GM18868 (cell line): ENCODE measurements at regions not wholly inside any gene's neighbourhood (a gene's known extent, or its start where the extent isn't known, plus 50 kb on each side); places are given as distances from the start of the nearest gene placed in this dataset.
"Not testable (repeated sequence)": the region's sequence is repeated elsewhere in the genome, so short reads cannot be mapped to it uniquely, and the experiment has no call there.

Experiments used
- ATAC-seq: cut with Tn5 transposase; IDR thresholded peaks from one replicate; pipeline ENCODE4 v1.9.1; 2021; ENCODE audit warnings: mild to moderate bottlenecking, moderate library complexity; ENCODE audit not compliant: unreplicated experiment

DNA sequence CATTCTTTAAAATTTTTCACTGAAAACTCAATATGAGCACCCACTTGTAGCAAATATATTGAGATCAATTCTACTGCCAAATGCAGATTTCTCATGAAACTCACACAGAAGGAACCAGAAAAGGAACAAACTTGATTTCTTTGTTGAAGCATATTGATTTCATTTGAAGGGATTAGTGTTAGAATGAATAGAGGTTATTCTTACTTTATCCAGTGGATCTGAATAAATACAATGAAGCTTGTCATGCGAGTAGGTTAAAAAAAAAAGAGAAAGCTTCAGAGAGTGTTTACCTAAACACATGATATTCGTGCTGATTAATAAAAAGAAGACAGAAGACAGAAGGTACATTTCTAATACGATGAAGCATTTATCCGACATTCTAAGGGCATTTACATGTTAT, 226.7 kb upstream of the ZSWIM2 start:
- ATAC-seq = no peak

- ATAC-seq = no peak
Observed at GRCh38 chr2:187075199-187075635, 226.2 kb upstream of the ZSWIM2 start.

GRCh38 chr2:187058198-187058597, 209.2 kb upstream of the ZSWIM2 start:
- ATAC-seq = no peak

DNA sequence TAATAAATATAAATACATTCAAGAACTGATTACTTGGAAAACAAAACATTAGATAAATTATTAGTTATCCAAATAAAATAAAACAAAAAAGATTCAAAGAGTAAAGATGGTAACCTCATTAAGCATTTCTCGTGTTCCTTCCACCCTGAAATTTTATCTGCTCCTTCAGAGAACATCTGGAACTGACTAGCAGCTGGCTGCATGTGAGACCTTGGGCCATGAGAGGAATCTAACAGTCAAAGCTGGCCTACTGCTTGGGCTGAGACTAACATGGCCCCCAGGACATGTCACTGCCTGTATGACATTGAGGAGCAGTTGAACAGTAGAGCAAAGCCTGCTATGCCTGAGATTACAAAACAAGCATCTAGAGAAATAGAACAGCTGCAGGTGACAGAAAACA, 208.5 kb upstream of the ZSWIM2 start:
- ATAC-seq = no peak

- no peak for ATAC-seq
Observed at GRCh38 chr2:187056416-187057334, 207.7 kb upstream of the ZSWIM2 start.

DNA sequence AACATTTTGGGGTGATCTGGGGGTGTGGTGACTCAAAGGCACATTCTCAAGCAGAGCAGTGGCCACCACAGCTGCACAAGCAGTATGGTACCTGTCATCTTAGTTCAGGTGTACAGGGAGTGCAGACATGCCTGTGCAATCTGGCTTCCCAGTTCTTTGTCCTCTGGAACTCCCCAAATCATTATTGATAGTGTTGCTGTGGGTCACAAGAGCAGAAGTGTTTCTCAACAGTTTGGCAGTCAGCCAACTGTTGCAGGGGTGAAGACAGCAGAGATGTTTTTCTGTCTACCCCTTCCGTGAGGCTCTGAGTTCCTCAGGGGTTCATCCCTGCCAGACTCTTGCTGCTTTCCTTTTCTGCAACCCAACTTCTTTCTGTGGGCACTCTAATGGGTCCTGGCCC, 206.5 kb upstream of the ZSWIM2 start:
- no peak for ATAC-seq

GRCh38 chr2:187054501-187055319, 205.7 kb upstream of the ZSWIM2 start:
- peak; percentile 39 for ATAC-seq

- ATAC-seq = peak; percentile 87
Observed at GRCh38 chr2:187051350-187051749, 202.4 kb upstream of the ZSWIM2 start.

DNA sequence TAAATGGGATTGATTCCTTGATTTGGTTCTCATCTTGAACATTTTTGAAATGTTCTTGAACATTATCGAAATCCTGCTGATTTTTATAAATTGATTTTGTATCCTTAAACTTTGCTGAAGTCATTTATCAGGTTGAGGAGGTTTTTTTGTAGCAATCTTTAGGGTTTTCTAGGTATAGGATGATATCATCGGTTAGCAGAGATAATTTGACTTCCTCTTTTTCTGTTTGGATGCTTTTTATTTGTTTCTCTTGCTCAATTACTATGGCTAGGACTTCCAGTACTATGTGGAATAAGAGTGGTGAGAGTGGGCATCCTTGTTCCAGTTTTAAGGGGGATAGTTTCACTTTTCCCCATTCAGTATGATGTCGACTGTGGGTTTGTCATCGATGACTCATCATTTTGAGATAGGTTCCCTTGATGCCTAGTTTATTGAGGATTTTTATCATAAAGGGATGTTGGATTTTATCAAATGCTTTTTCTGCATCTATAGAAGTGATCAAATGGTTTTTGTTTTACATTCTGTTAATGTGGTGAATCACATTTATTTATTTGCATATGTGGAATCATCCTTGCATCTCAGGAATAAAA, 201.5 kb upstream of the ZSWIM2 start:
- no peak for ATAC-seq

GRCh38 chr2:187037310-187037709, 188.3 kb upstream of the ZSWIM2 start:
- no peak for ATAC-seq

DNA sequence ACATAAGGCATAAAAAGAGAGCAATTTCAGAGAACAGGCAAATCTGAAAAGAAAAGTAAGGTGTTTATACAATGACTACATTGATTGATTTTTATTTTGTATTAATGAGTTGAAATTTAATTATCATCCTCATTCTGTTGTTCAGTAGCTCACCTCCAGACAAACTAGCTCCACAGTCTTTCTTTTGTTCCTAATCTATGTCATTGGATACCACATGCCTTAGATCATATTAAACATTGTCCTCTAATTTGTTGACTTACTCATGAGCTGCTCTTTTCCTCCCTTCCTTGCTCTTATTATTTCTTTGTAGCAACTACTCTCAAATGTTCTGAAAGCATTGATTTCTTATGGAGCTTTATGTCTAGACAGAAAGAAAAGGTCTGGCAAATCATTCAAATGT, 185.5 kb upstream of the ZSWIM2 start:
- no peak for ATAC-seq

DNA sequence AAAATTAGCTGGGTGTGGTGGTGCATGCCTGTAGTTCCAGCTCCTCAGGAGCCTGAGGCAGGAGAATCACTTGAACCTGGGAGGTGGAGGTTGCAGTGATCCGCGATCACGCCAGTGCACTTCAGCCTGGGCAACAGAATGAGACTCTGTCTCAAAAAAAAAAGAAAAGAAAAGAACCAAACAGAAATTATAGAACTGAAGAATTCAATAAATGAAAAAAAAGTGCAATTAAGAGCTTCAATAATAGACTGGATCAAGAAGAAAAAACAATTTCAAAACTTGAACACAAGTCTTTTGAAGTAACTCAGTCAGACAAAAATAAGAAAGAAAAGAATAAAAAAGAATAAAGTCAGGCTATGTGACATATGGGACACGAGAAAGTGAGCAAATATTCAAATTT, 175.8 kb upstream of the ZSWIM2 start:
- no peak for ATAC-seq

GRCh38 chr2:187023996-187024395, 175.0 kb upstream of the ZSWIM2 start:
- not testable (repeated sequence) for ATAC-seq

GRCh38 chr2:187017438-187017837, 168.5 kb upstream of the ZSWIM2 start:
- ATAC-seq = no peak

- ATAC-seq = no peak
Observed at GRCh38 chr2:187013058-187013457, 164.1 kb upstream of the ZSWIM2 start.

DNA sequence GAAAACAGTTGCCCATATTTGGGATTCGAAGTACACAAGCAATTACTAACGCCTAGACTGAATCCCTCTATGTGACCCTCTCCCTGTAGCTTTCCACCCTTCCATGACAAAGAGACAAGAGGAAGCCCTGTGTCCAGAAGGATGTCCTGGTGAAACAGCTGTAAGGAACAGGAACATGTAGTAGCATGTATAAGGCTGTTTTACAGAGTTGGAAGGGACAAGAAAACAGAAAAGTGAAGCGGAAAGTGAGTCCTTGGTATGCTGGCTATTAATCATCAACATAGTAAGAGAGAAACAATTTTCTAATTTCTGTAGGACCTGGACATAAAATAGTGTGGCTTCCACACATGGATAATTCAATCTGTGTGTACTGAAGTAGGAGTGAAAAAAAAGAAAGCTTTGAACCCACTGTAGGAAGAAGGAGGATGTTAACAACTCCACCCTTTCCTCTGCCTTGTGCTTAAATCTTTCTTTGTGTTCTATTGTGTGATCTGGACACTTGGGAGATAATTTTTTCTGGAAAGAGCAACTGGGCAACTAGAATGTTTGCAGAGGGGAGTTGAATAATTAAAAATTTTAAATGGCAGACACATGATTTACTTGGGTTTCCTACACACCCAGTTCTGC, 162.3 kb upstream of the ZSWIM2 start:
- no peak for ATAC-seq

DNA sequence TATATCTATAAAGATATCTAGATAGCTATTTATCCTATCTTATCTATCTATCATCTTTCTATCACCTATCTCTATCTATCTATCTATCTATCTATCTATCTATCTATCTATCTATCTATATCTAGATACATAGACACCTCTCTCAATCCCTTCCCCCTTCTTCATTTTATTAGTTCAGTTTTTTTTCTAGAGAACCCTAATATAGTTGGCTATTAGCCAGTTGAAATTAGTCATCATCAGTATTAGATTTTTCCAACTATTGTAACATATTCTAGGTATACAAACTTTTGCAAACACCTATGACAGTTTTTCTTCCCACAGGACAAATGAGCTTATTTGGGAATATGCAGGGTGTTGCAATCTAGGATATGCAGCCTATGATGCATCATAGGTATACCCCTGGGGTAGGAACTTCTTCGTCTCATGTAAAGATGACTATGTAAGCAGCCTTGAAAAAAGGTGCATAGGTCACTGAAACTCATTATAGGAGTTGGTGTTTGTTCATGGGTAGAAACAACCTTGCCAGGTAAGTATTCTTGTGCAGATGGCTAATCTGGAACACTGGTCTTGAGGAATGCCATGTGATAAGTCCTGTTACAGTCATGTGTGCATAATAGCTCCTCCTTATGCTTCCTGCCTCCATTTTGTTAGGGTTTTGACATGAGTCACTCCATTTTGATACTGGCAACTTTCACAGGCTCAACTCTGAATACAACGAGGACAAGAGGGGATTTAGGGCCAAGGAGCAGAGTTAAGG, 160.7 kb upstream of the ZSWIM2 start:
- no peak for ATAC-seq

- ATAC-seq = no peak
Observed at GRCh38 chr2:187008111-187008510, 159.1 kb upstream of the ZSWIM2 start.

- no peak for ATAC-seq
Observed at GRCh38 chr2:187003611-187004010, 154.6 kb upstream of the ZSWIM2 start.

DNA sequence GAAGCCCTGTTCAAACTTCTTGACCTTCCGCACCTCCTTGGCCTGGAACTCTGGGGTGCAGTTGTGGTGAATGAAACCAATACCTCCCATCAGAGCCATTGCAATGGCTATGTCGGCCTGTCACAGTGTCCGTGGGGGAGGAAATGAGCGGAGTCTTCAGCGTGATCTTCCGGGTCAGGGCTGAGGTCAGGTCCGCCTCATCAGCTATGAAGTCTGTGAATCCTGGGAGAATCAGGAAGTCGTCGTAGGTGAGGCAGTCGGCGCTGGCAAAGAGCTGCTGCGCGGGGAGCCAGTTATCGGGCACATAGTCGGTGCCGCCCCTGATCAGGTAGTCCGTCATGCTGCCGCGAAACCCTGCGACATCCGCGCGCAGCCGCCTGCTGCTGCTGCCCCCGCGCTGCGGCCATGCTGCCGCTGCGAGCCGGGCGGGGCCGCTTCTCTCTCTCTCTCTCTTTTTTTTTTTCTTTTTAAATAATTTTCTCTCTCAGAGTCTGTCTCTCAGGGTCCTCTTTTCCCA, 154.1 kb upstream of the ZSWIM2 start:
- no peak for ATAC-seq
